Endothelial cell of umbilical vein (primary cell): ENCODE measurements at regions not wholly inside any gene's neighbourhood (a gene's known extent, or its start where the extent isn't known, plus 50 kb on each side); places are given as distances from the start of the nearest gene placed in this dataset.

Experiments
- BruUV-seq: library from RNA; stranded (reverse); fragments of 400-500 nt; replicated peaks from 2 replicates; lab custom pipeline; 2021; lab: Mats Ljungman, UMichigan
- CTCF ChIA-PET: fragments of 300-600, 350-600 bp; sonication (Branson Sonifier 250); formaldehyde crosslinking; loops from one replicate; lab custom pipeline; 2021; ENCODE audit warnings: antibody characterized with exemption, inconsistent platforms; lab: Charles Lee
- POLR2A ChIA-PET: fragments of 300-600, 350-600 bp; sonication (Branson Sonifier 250); formaldehyde crosslinking; loops from one replicate; lab custom pipeline; 2021; ENCODE audit warnings: antibody characterized with exemption, inconsistent platforms; lab: Charles Lee
- DNase-seq: peaks from one replicate; pipeline ENCODE4 v3.0.0-alpha.2; 2011; ENCODE audit warnings: low read depth, low spot score
- FAIRE-seq: peaks from 2 replicates; lab custom pipeline; 2011; peaks lifted over from hg19 to GRCh38; lab: Jason Lieb, UNC
- H2AFZ ChIP-seq: 2 replicates; pipeline ENCODE4 v1.6.0; 2012; ENCODE audit warnings: low read depth, low read length, control low read depth, inconsistent platforms
- H3K27ac ChIP-seq: 2 replicates; pipeline ENCODE4 v1.5.1; 2011; ENCODE audit warnings: low read depth, mild to moderate bottlenecking, control low read depth, low read length, moderate library complexity; ENCODE audit not compliant: insufficient read depth
- H3K27me3 ChIP-seq, 2 experiments: 2 replicates each; pipeline versions ENCODE4 v1.6.0 to v1.6.1; 2011; ENCODE audit warnings: low read length in 2 of 2, mixed read lengths in 1 of 2; ENCODE audit not compliant: control insufficient read depth in 2 of 2, insufficient read depth in 2 of 2
- H3K36me3 ChIP-seq, 2 experiments: 2 replicates in 1 of 2; 3 replicates in 1 of 2; pipeline ENCODE4 v1.5.1; 2011; ENCODE audit warnings: low read length in 2 of 2, mild to moderate bottlenecking in 1 of 2, moderate library complexity in 1 of 2; ENCODE audit not compliant: control insufficient read depth in 2 of 2, insufficient read depth in 2 of 2; ENCODE audit errors: extremely low read depth in 1 of 2
- H3K4me1 ChIP-seq: 3 replicates; pipeline ENCODE4 v1.5.1; 2011; ENCODE audit warnings: mild to moderate bottlenecking, low read length; ENCODE audit not compliant: control insufficient read depth, insufficient read depth; ENCODE audit errors: extremely low read depth
- H3K4me2 ChIP-seq: 2 replicates; pipeline ENCODE4 v1.6.1; 2011; ENCODE audit warnings: low read length, control low read depth, mixed read lengths; ENCODE audit not compliant: insufficient read depth
- H3K4me3 ChIP-seq, 3 experiments: fragments of 200-600 bp in 1 of 3; sonication (generic), shearing (Covaris generic) in 1 of 3; replicated peaks in 1 of 3; 2 replicates each; pipeline ENCODE4 v1.5.1; 2011 to 2016; ENCODE audit warnings: control low read depth in 3 of 3, low read length in 3 of 3, mild to moderate bottlenecking in 2 of 3, inconsistent platforms in 1 of 3, low read depth in 1 of 3, moderate library complexity in 1 of 3; ENCODE audit not compliant: insufficient read depth in 1 of 3
- H3K79me2 ChIP-seq: 2 replicates; pipeline ENCODE4 v1.6.0; 2012; ENCODE audit warnings: low read length, inconsistent platforms; ENCODE audit not compliant: control insufficient read depth, insufficient read depth
- H3K9ac ChIP-seq: replicated peaks from 2 replicates; pipeline ENCODE3; 2011; ENCODE audit warnings: low read length, control low read depth; ENCODE audit not compliant: insufficient read depth; ENCODE audit errors: extremely low read depth
- H3K9me1 ChIP-seq: replicated peaks from 3 replicates; pipeline ENCODE4 v1.6.0; 2011; ENCODE audit warnings: mild to moderate bottlenecking, low read length; ENCODE audit not compliant: control insufficient read depth, insufficient read depth; ENCODE audit errors: extremely low read depth
- H3K9me3 ChIP-seq: replicated peaks from 2 replicates; pipeline ENCODE4 v1.5.1; 2012; ENCODE audit warnings: low read length, inconsistent platforms; ENCODE audit not compliant: control insufficient read depth, insufficient read depth
- H4K20me1 ChIP-seq: replicated peaks from 2 replicates; pipeline ENCODE3; 2011; ENCODE audit warnings: mild to moderate bottlenecking, low read length; ENCODE audit not compliant: control insufficient read depth, insufficient read depth; ENCODE audit errors: extremely low read depth
- EZH2 ChIP-seq: IDR thresholded peaks from 2 replicates; pipeline ENCODE4 v1.6.1; 2012; ENCODE audit warnings: borderline replicate concordance, low read depth, mild to moderate bottlenecking, moderate library complexity, low read length, inconsistent platforms; ENCODE audit not compliant: severe bottlenecking
- FOS ChIP-seq: IDR thresholded peaks from 2 replicates; pipeline ENCODE4 v1.6.1; 2011; ENCODE audit warnings: mild to moderate bottlenecking, low read length, moderate library complexity, borderline replicate concordance; ENCODE audit not compliant: insufficient read depth
- GATA2 ChIP-seq: IDR thresholded peaks from 2 replicates; pipeline ENCODE4 v1.7.0; 2011; ENCODE audit warnings: low read depth, mild to moderate bottlenecking, moderate library complexity, mixed read lengths, low read length; ENCODE audit not compliant: insufficient read length, insufficient read depth
- JUN ChIP-seq: IDR thresholded peaks from 2 replicates; pipeline ENCODE4 v1.6.1; 2011; ENCODE audit warnings: borderline replicate concordance, low read depth; ENCODE audit not compliant: insufficient read length, insufficient read depth
- MAX ChIP-seq: IDR thresholded peaks from 2 replicates; pipeline ENCODE4 v1.6.1; 2011; ENCODE audit not compliant: insufficient read depth, insufficient read length
- MYC ChIP-seq: IDR thresholded peaks from one replicate; pipeline ENCODE4 v1.6.1; 2011; ENCODE audit warnings: mild to moderate bottlenecking, low read depth, low read length
- POLR2A ChIP-seq: IDR thresholded peaks from 2 replicates; pipeline ENCODE4 v1.6.1; 2012; ENCODE audit warnings: low read depth, mild to moderate bottlenecking, control low read depth, low read length
- POLR2AphosphoS5 ChIP-seq: IDR thresholded peaks from 2 replicates; pipeline ENCODE4 v1.6.1; 2012; ENCODE audit warnings: low read depth, mild to moderate bottlenecking, control low read depth, low read length, moderate library complexity; ENCODE audit not compliant: insufficient read depth
- dilution Hi-C: fragments of 300-500 bp; cut with MboI; formaldehyde crosslinking; loops from one replicate; pipeline ENCODE4 v1.15.0; 2019; ENCODE audit warnings: low sequenced_read_pairs; ENCODE audit not compliant: extremely low pct_ligation_motif_present
- intact Hi-C: fragments of 100-400 bp; cut with micrococcal nuclease; formaldehyde crosslinking; loops from one replicate; pipeline ENCODE4 v1.10.0; 2022
- TF ChIP-seq, protein P1 (sequence below), 2 donors: IDR thresholded peaks; 1 replicate in 1 of 2; 2 replicates in 1 of 2; pipeline ENCODE4 v1.5.1; 2011; ENCODE audit warnings: low read length in 2 of 2, mild to moderate bottlenecking in 2 of 2, moderate library complexity in 2 of 2, control low read depth in 1 of 2, inconsistent platforms in 1 of 2, low read depth in 1 of 2; ENCODE audit not compliant: insufficient read depth in 1 of 2; ENCODE audit errors: extremely low read depth in 1 of 2

GRCh38 chr13:26954976-26955375, 194.4 kb upstream of the GPR12 start:
- H3K27me3 ChIP-seq: peaks cover 2 to 6% of the 10 kb centered on the region in 2 experiments
- no peak overlapping the region for H3K4me3 ChIP-seq
- no peak overlapping the region for H2AFZ ChIP-seq
- H4K20me1 ChIP-seq: no peaks in the 10 kb centered on the region
- ChIA-PET POLR2A (no interaction called here), CTCF (interaction anchor here (0.7 to 1.4 kb wide), 2 partner anchors 26 to 407 kb away, joined by 3 to 4 read pairs; no protein-coding TSS in a partner anchor)
- no peaks in the 10 kb centered on the region for H3K79me2 ChIP-seq
- intact Hi-C loops: no loop called here
- no peak overlapping the region for H3K9ac ChIP-seq
- FAIRE-seq (no peak), DNase-seq (no peak)
- H3K4me1 ChIP-seq: no peaks in the 10 kb centered on the region
- TF ChIP-seq JUN (no peak), POLR2A (no peak), GATA2 (no peak), EZH2 (no peak), MAX (no peak), POLR2AphosphoS5 (no peak), FOS (no peak), MYC (no peak)
- TF ChIP-seq, protein P1, sequence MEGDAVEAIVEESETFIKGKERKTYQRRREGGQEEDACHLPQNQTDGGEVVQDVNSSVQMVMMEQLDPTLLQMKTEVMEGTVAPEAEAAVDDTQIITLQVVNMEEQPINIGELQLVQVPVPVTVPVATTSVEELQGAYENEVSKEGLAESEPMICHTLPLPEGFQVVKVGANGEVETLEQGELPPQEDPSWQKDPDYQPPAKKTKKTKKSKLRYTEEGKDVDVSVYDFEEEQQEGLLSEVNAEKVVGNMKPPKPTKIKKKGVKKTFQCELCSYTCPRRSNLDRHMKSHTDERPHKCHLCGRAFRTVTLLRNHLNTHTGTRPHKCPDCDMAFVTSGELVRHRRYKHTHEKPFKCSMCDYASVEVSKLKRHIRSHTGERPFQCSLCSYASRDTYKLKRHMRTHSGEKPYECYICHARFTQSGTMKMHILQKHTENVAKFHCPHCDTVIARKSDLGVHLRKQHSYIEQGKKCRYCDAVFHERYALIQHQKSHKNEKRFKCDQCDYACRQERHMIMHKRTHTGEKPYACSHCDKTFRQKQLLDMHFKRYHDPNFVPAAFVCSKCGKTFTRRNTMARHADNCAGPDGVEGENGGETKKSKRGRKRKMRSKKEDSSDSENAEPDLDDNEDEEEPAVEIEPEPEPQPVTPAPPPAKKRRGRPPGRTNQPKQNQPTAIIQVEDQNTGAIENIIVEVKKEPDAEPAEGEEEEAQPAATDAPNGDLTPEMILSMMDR (IDR thresholded peaks at IDR 0.05; ENCODE audit: extremely low read depth in 1 of 2, insufficient read depth in 1 of 2, low read depth in 1 of 2, low read length in 2 of 2): no peak
- no peak overlapping the region for H3K27ac ChIP-seq
- H3K9me3 ChIP-seq: no peaks in the 10 kb centered on the region
- no TSS peak for BruUV-seq
- dilution Hi-C loops: no loop called here
- H3K36me3 ChIP-seq: no peaks in the 10 kb centered on the region
- no peak overlapping the region for H3K4me2 ChIP-seq
- no peaks in the 10 kb centered on the region for H3K9me1 ChIP-seq
